Stimulated activated CD4-positive, alpha-beta T cell treated with anti-CD3 and anti-CD28 coated beads, Interleukin-4, amount 100 ng/mL, for 24 hours (primary cell): ENCODE measurements at regions not wholly inside any gene's neighbourhood (a gene's known extent, or its start where the extent isn't known, plus 50 kb on each side); places are given as distances from the start of the nearest gene placed in this dataset.
"Not testable (repeated sequence)": the region's sequence is repeated elsewhere in the genome, so short reads cannot be mapped to it uniquely, and the experiment has no call there.

Experiments
- DNase-seq: peaks from one replicate; pipeline ENCODE4 v3.0.0-alpha.2; 2020

DNA sequence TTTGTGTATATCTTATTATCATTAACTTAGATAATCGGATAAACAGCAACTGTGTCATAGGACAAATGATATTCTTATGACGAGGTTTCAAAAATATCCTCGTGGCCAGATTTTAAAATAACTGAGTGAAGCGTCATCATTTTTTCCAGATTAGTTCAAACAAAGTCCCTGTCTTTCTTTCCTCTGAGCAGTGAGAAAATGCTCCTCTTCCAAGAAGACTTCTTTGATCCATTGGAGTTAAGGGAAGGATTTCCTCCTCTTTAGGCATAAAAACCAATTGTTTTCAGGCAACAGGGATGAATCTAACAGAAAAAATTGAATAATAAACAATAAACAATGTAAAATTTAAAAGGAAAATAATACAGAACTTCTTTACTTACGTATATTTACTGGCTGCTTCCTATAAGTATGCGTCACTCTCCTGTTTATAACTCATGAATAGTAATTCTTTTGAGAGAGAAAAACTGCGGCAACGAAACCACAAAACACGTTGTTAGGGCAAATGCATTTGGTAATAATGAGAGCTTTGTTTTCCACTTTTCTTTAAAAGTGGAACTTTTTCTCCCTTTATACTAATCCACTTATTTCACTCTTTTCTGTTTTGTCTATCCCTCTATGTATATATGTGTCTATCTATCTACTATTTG lies 419.4 kb upstream of the ONECUT1 start:
- no peak for DNase-seq

- no peak for DNase-seq
Measured at GRCh38 chr15:53208751-53209150, 418.6 kb upstream of the ONECUT1 start.

GRCh38 chr15:53203454-53203853 lies 413.3 kb upstream of the ONECUT1 start:
- no peak for DNase-seq

GRCh38 chr15:53202876-53203275 lies 412.7 kb upstream of the ONECUT1 start:
- no peak for DNase-seq

- DNase-seq = peak; percentile 11
Measured at GRCh38 chr15:53197426-53197839, 407.3 kb upstream of the ONECUT1 start.

GRCh38 chr15:53196788-53197187 lies 406.7 kb upstream of the ONECUT1 start:
- DNase-seq = no peak

GRCh38 chr15:53196242-53196641 lies 406.1 kb upstream of the ONECUT1 start:
- DNase-seq = no peak

DNA sequence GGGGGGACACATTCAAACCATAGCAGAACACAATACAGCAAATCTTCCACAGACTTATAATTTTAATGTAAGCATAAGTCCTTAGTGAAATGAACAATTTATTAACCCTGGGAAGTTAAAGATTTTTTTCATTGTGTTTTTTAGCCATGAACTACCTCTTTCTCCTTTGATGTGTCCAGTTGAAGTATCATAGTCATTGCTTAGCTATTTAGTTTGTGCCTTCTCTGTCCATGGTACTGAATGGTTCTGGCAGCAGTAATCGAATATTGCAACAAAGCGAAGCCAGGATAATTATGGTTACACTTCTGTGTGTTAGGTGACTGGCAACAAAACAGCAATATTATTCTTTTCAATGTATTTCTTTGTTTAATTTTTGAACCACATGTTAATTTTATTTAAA lies 403.0 kb upstream of the ONECUT1 start:
- DNase-seq = no peak

GRCh38 chr15:53189860-53190259 lies 399.7 kb upstream of the ONECUT1 start:
- DNase-seq = no peak

GRCh38 chr15:53183449-53183848 lies 393.3 kb upstream of the ONECUT1 start:
- DNase-seq = not testable (repeated sequence)

- DNase-seq = no peak
Measured at GRCh38 chr15:53171571-53171970, 381.4 kb upstream of the ONECUT1 start.

DNA sequence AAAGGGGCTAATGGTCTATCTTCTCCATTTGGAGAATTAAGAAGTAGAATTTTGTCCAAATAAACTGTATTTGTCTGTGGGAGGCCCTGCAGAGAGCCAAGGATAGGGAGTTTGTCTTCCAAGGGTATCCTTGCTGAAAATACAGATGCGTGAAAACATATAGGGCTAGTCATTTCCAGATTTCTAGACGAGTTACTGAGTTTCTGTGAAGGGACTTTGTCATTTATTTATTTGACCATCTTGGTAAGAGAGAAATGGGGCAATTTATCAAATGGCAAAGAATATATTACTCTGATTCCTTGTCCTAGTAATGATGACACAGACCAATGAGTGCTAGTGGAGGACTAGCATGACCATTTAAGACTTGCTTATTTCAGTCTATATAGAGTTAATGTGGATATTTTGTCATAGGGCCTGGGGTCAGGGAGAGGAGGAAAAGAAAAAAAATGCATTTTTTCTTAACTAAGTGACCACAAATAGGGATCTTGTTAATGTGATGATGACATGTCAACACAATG lies 376.6 kb upstream of the ONECUT1 start:
- DNase-seq = no peak

GRCh38 chr15:53165988-53166683 lies 376.0 kb upstream of the ONECUT1 start:
- no peak for DNase-seq

DNA sequence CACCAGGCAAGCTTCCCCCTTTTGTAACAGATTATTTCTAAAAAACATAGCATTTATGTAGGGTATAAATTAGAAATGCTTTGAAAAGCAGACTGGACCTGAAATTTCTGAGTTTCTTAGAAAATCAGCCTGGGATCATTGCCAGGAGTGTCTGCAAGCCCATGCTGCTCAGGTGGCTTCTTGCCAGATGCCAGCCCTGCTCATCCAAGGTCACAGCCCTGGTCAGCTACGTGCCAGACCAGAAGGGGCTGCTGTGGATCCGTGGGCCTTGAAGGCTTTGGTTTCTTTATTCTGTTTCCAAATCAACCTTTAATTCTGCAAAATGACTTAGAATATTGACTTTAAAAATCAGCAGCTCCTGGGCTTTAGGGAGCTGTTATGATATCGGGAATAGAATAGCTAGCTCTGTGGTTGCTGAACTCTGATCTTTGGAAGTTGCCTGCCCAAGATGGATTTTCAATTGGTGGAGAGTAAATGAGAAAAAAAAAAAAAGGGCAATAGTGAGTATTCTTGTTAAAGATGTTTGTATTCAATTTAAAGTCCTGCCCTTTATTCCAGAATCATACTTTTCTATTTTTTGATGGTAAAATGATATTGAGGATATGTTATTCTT lies 370.1 kb upstream of the ONECUT1 start:
- no peak for DNase-seq

- DNase-seq = no peak
Measured at GRCh38 chr15:53159458-53159857, 369.3 kb upstream of the ONECUT1 start.

DNA sequence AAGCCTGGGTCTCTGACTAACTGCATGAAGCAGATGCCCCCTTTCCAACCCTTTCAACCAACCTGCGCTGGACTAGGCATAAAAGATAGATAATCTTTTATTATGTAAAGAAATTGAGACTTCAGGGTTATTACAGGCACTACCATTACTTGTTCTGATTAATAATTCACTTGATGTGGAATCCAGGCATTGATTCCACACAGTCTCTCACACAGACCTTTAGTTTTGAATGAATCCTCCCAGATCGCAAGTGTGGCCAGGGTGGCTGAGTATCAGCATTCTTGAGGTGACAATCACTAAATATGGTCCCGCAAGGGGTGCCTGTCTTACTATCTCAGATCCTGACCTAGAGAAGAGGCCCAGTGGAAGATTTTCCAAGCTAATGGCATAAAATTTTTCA lies 368.9 kb upstream of the ONECUT1 start:
- no peak for DNase-seq

GRCh38 chr15:53133255-53133850 lies 343.2 kb upstream of the ONECUT1 start:
- DNase-seq = no peak

DNA sequence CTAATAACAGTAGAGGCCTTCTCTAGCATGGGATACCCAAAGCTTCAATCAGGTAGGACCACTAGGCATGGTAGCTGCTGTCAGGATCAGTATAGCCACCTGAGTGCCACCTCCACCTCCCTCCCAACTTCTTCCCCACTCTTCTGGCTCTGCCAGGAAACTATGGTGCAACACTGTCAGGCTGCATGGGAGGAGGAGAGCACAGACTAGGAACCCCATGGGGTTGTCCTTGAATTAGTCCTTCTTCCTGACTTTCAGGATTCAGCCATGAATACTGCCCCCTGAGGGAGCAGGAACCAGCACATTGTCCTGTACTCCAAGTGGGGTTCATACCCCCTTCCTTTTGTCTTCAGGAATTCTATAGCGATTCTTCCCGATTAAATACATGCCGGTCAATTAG lies 340.8 kb upstream of the ONECUT1 start:
- DNase-seq = no peak

- no peak for DNase-seq
Measured at GRCh38 chr15:53129121-53129904, 339.2 kb upstream of the ONECUT1 start.

DNA sequence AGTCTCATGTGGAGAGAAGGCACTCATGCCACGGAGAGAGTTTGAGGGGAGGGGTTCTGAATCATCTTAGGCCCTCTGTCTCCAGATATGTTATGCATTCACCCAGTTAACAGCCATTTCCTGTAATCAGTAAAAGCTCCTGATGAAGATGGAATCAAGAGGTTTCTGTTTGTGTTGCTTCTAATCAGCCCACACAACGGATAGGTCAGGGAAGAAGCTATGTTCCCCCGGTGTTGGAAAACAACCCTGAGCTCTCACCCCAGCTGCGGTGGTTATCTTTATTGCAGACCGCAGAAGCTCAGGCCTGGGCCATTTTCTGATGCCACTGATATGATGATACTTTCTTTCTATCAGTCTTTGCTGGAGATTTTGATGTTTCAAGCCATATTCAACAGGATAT lies 338.5 kb upstream of the ONECUT1 start:
- no peak for DNase-seq

DNA sequence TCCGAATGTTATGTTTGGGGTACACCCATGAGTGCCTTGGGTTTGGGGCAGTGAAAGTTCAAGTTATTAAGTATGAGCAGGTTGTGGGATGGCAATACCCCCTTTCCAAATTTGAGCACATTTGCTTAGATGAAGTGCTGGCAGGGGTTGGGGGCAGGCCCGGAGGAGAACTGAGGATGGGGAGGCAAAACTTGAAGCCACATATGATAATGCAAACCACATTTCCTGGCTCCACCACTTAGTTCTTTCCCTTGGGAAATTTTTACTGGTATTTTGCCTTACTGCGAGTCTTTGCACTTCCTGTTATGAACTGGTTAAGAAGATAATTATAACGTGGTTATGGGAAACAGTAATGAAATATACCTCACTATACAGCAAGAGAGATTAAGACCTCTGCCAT lies 336.0 kb upstream of the ONECUT1 start:
- no peak for DNase-seq

GRCh38 chr15:53122818-53123217 lies 332.7 kb upstream of the ONECUT1 start:
- DNase-seq = no peak

- DNase-seq = not testable (repeated sequence)
Measured at GRCh38 chr15:53116915-53117314, 326.8 kb upstream of the ONECUT1 start.
